CD14-positive monocyte (primary cell): ENCODE measurements at regions not wholly inside any gene's neighbourhood (a gene's known extent, or its start where the extent isn't known, plus 50 kb on each side); places are given as distances from the start of the nearest gene placed in this dataset.

ENCODE experiments used
- DNase-seq, 3 donors: peaks; one replicate each; pipeline ENCODE4 v3.0.0-alpha.2; 2011 to 2022
- H2AFZ ChIP-seq: 2 replicates; pipeline ENCODE4 v1.6.0; 2012; ENCODE audit warnings: mild to moderate bottlenecking, low read depth, low read length, inconsistent platforms; ENCODE audit not compliant: insufficient read depth, poor library complexity, severe bottlenecking
- H3K27ac ChIP-seq, 2 donors: 1 replicate in 1 of 2; 2 replicates in 1 of 2; pipeline ENCODE4 v1.5.1; 2012 to 2013; ENCODE audit warnings: low read length in 2 of 2, control low read depth in 1 of 2, inconsistent platforms in 1 of 2, low read depth in 1 of 2, mild to moderate bottlenecking in 1 of 2
- H3K27me3 ChIP-seq, 2 donors: one replicate each; pipeline versions ENCODE4 v1.6.0 to v1.6.1; 2011 to 2013; ENCODE audit warnings: low read length in 2 of 2; ENCODE audit not compliant: control insufficient read depth in 2 of 2, insufficient read depth in 2 of 2
- H3K36me3 ChIP-seq, 2 donors: replicated peaks in 1 of 2; 1 replicate in 1 of 2; 2 replicates in 1 of 2; pipeline versions ENCODE4 v1.5.1 to v1.6.1; 2012 to 2013; ENCODE audit warnings: low read length in 2 of 2, control low read depth in 1 of 2, inconsistent platforms in 1 of 2, mild to moderate bottlenecking in 1 of 2; ENCODE audit not compliant: insufficient read depth in 2 of 2, control insufficient read depth in 1 of 2
- H3K4me1 ChIP-seq, 2 donors: 1 replicate in 1 of 2; 2 replicates in 1 of 2; pipeline versions ENCODE4 v1.5.1 to v1.6.1; 2012 to 2013; ENCODE audit warnings: low read length in 2 of 2, control low read depth in 1 of 2, inconsistent platforms in 1 of 2, mild to moderate bottlenecking in 1 of 2, moderate library complexity in 1 of 2; ENCODE audit not compliant: insufficient read depth in 2 of 2, control insufficient read depth in 1 of 2
- H3K4me2 ChIP-seq: replicated peaks from 2 replicates; pipeline ENCODE3; 2012; ENCODE audit warnings: low read length, moderate library complexity, mild to moderate bottlenecking; ENCODE audit not compliant: poor library complexity, severe bottlenecking; ENCODE audit errors: extremely low read depth
- H3K4me3 ChIP-seq, 3 experiments: fragments of 200-600 bp in 1 of 3; sonication (generic) in 1 of 3; replicated peaks in 1 of 3; 1 replicate in 2 of 3; 2 replicates in 1 of 3; pipeline ENCODE4 v1.5.1; 2011 to 2013; ENCODE audit warnings: low read length in 3 of 3, mild to moderate bottlenecking in 3 of 3, control low read depth in 2 of 3, low read depth in 2 of 3, inconsistent platforms in 1 of 3, moderate library complexity in 1 of 3
- H3K79me2 ChIP-seq: 2 replicates; pipeline ENCODE4 v1.6.0; 2012; ENCODE audit warnings: mild to moderate bottlenecking, control low read depth, inconsistent platforms, low read length, moderate library complexity; ENCODE audit not compliant: insufficient read depth
- H3K9ac ChIP-seq: 2 replicates; pipeline ENCODE4 v1.6.0; 2017; ENCODE audit warnings: low read length, mild to moderate bottlenecking; ENCODE audit not compliant: insufficient read depth, poor library complexity, severe bottlenecking
- H3K9me3 ChIP-seq, 2 donors: replicated peaks in 1 of 2; 1 replicate in 1 of 2; 2 replicates in 1 of 2; pipeline versions ENCODE4 v1.5.1 to v1.6.1; 2012 to 2013; ENCODE audit warnings: low read length in 2 of 2, control low read depth in 1 of 2; ENCODE audit not compliant: control insufficient read depth in 1 of 2, insufficient read depth in 1 of 2
- H4K20me1 ChIP-seq: 2 replicates; pipeline ENCODE4 v1.6.0; 2012; ENCODE audit warnings: mild to moderate bottlenecking, low read length, control low read depth, moderate library complexity; ENCODE audit not compliant: insufficient read depth
- H3K27ac Mint-ChIP-seq, 7 donors: one replicate each; pipeline ENCODE4 v1.8.0; 2020; ENCODE audit warnings: mild to moderate bottlenecking in 7 of 7, mixed read lengths in 7 of 7, moderate library complexity in 6 of 7, inconsistent platforms in 2 of 7
- H3K27me3 Mint-ChIP-seq, 3 donors: one replicate each; pipeline ENCODE4 v1.8.0; 2021 to 2022; ENCODE audit warnings: low read depth in 3 of 3, mild to moderate bottlenecking in 3 of 3, mixed read lengths in 3 of 3, moderate library complexity in 3 of 3, inconsistent platforms in 1 of 3
- H3K36me3 Mint-ChIP-seq, 2 donors: one replicate each; pipeline ENCODE4 v1.8.0; 2020; ENCODE audit warnings: mixed read lengths in 2 of 2, inconsistent platforms in 1 of 2, mild to moderate bottlenecking in 1 of 2
- H3K4me1 Mint-ChIP-seq: one replicate; pipeline ENCODE4 v1.8.0; 2020; ENCODE audit warnings: mild to moderate bottlenecking, mixed read lengths
- H3K4me3 Mint-ChIP-seq, 2 donors: one replicate each; pipeline ENCODE4 v1.8.0; 2020; ENCODE audit warnings: mild to moderate bottlenecking in 2 of 2, mixed read lengths in 2 of 2, moderate library complexity in 1 of 2
- H3K9me3 Mint-ChIP-seq, 7 donors: one replicate each; pipeline ENCODE4 v1.8.0; 2020 to 2022; ENCODE audit warnings: mixed read lengths in 7 of 7, mild to moderate bottlenecking in 6 of 7, moderate library complexity in 6 of 7, inconsistent platforms in 2 of 7
- WGBS: methylation state at CpG from one replicate; pipeline ENCODE4 v1.1.5; 2013; ENCODE audit warnings: missing lambda C conversion rate; ENCODE audit not compliant: insufficient coverage; 5-methylcytosine and 5-hydroxymethylcytosine counted together
- intact Hi-C, 2 donors: fragments of 100-400 bp; cut with micrococcal nuclease; formaldehyde crosslinking; loops; one replicate each; pipeline versions ENCODE4 v1.15.0 to v1.15.1; 2023
- TF ChIP-seq, protein P1 (sequence below): fragments of 200-600 bp; IDR thresholded peaks from one replicate; pipeline ENCODE4 v1.8.0; 2022; ENCODE audit warnings: antibody characterized with exemption, mild to moderate bottlenecking

GRCh38 chr4:3385711-3386420 is 55.9 kb upstream of the HGFAC start:
- H3K27ac Mint-ChIP-seq = peak overlapping the region; percentile 98 to 100 (median 99)
- TF ChIP-seq, protein P1, sequence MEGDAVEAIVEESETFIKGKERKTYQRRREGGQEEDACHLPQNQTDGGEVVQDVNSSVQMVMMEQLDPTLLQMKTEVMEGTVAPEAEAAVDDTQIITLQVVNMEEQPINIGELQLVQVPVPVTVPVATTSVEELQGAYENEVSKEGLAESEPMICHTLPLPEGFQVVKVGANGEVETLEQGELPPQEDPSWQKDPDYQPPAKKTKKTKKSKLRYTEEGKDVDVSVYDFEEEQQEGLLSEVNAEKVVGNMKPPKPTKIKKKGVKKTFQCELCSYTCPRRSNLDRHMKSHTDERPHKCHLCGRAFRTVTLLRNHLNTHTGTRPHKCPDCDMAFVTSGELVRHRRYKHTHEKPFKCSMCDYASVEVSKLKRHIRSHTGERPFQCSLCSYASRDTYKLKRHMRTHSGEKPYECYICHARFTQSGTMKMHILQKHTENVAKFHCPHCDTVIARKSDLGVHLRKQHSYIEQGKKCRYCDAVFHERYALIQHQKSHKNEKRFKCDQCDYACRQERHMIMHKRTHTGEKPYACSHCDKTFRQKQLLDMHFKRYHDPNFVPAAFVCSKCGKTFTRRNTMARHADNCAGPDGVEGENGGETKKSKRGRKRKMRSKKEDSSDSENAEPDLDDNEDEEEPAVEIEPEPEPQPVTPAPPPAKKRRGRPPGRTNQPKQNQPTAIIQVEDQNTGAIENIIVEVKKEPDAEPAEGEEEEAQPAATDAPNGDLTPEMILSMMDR = no peak

GRCh38 chr4:3386526-3386925 is 55.2 kb upstream of the HGFAC start:
- H2AFZ ChIP-seq = no peak overlapping the region
- peaks cover 72 to 74% of the 10 kb centered on the region in 2 donors for H3K4me1 ChIP-seq
- Mint-ChIP-seq H3K36me3 (peaks cover 6 to 11% of the 10 kb centered on the region in 2 donors), H3K27ac (peak overlapping the region; percentile 98 to 100 (median 99)), H3K4me1 (peaks cover 75% of the 10 kb centered on the region), H3K9me3 (peaks cover 0 to 5% (median 2%) of the 10 kb centered on the region in 7 donors), H3K27me3 (peaks cover 0 to 2% (median 0%) of the 10 kb centered on the region in 3 donors), H3K4me3 (peak overlapping the region in 1 of 2 donors; percentile 98)
- intact Hi-C loops = loop anchor here in 1 of 2 donors (5.0 kb wide), 1 partner anchor 34 kb away; no protein-coding TSS in a partner anchor
- no peaks in the 10 kb centered on the region for H3K9me3 ChIP-seq
- H3K27me3 ChIP-seq = no peaks in the 10 kb centered on the region
- H3K4me2 ChIP-seq = peak overlapping the region; percentile 78
- H3K27ac ChIP-seq = peak overlapping the region; percentile 96
- no peaks in the 10 kb centered on the region for H4K20me1 ChIP-seq
- 78% methylated on average over 5 of the region's 9 CpGs for WGBS
- H3K79me2 ChIP-seq = peaks cover 4% of the 10 kb centered on the region
- no peaks in the 10 kb centered on the region for H3K36me3 ChIP-seq
- TF ChIP-seq, protein P1 = no peak
- no peak overlapping the region for H3K9ac ChIP-seq
- H3K4me3 ChIP-seq = peak overlapping the region in 1 of 3 experiments; percentile 64
- DNase-seq = peak in 1 of 3 donors; percentile 39

More at GRCh38 chr4:3385711-3386420, 55.9 kb upstream of the HGFAC start:
- Histone ChIP-seq H3K4me3 (peak overlapping the region in 1 of 3 experiments; percentile 69), H4K20me1 (no peaks in the 10 kb centered on the region), H3K27me3 (no peaks in the 10 kb centered on the region), H3K9ac (peak overlapping the region; percentile 96), H2AFZ (peak overlapping the region; percentile 76), H3K36me3 (no peaks in the 10 kb centered on the region), H3K4me2 (peak overlapping the region; percentile 78), H3K4me1 (peaks cover 72 to 74% of the 10 kb centered on the region in 2 donors), H3K79me2 (peaks cover 4% of the 10 kb centered on the region), H3K27ac (peak overlapping the region; percentile 96), H3K9me3 (peaks cover 5 to 6% of the 10 kb centered on the region in 2 donors)
- peak; percentile 32 to 51 (median 48) for DNase-seq
- Mint-ChIP-seq H3K4me1 (peaks cover 73% of the 10 kb centered on the region), H3K27me3 (peaks cover 0 to 2% (median 0%) of the 10 kb centered on the region in 3 donors), H3K4me3 (peak overlapping the region; percentile 79 to 98), H3K36me3 (peaks cover 7 to 9% of the 10 kb centered on the region in 2 donors), H3K9me3 (peaks cover 5 to 11% (median 8%) of the 10 kb centered on the region in 7 donors)
- WGBS = 81% methylated on average over 17 of the region's 21 CpGs
- intact Hi-C loops = loop anchor here in 1 of 2 donors (5.0 kb wide), 1 partner anchor 34 kb away; no protein-coding TSS in a partner anchor
